Muscle of leg (tissue), 3 donors: ENCODE measurements at regions not wholly inside any gene's neighbourhood (a gene's known extent, or its start where the extent isn't known, plus 50 kb on each side); places are given as distances from the start of the nearest gene placed in this dataset.

Experiments used
- DNase-seq: peaks from one replicate; pipeline ENCODE4 v3.0.0; 2013
- H3K27ac ChIP-seq: one replicate; pipeline ENCODE4 v1.5.1; 2013; ENCODE audit warnings: mild to moderate bottlenecking, low read length, control low read depth
- H3K27me3 ChIP-seq: one replicate; pipeline ENCODE4 v1.6.1; 2013; ENCODE audit warnings: low read length; ENCODE audit not compliant: control insufficient read depth, insufficient read depth
- H3K36me3 ChIP-seq: one replicate; pipeline ENCODE4 v1.6.1; 2013; ENCODE audit warnings: low read length; ENCODE audit not compliant: control insufficient read depth, insufficient read depth
- H3K4me1 ChIP-seq: one replicate; pipeline ENCODE4 v1.6.1; 2013; ENCODE audit warnings: low read length; ENCODE audit not compliant: control insufficient read depth, insufficient read depth
- H3K4me3 ChIP-seq: one replicate; pipeline ENCODE4 v1.5.1; 2013; ENCODE audit warnings: low read length, control low read depth
- H3K9me3 ChIP-seq: replicated peaks from 2 replicates; pipeline ENCODE4 v1.6.1; 2013; ENCODE audit warnings: low read depth, low read length; ENCODE audit not compliant: control insufficient read depth
- WGBS: methylation state at CpG from one replicate; pipeline ENCODE4 v1.1.5; 2013; ENCODE audit warnings: missing lambda C conversion rate; ENCODE audit not compliant: insufficient coverage; 5-methylcytosine and 5-hydroxymethylcytosine counted together

DNA sequence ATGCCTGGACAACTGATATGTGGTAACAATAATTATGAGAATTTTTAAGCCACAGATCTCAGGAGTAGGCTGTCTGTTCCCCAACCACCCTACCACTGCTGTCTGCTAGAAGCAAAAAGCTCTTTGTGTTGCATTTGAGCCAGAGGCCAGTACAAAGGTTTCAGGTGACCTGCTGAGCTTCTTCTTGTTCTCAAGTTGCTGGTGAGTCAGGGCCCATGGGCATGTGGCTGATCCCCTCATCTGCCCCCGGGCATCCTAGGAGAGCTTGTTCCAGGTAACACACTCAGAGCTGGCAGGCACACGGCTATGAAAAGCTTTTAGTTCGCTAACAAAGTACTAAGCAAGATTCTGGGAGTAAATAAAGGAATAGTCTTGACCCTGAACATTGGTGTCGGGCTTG lies 285.3 kb downstream of the CDC5L start:
- H3K36me3 ChIP-seq = no peaks in the 10 kb centered on the region
- 57% methylated on average over 1 of the region's 4 CpGs for WGBS
- DNase-seq = no peak
- peaks cover 2% of the 10 kb centered on the region for H3K4me1 ChIP-seq
- H3K4me3 ChIP-seq = no peak overlapping the region
- H3K27ac ChIP-seq = no peak overlapping the region
- no peaks in the 10 kb centered on the region for H3K9me3 ChIP-seq
- peaks cover 6% of the 10 kb centered on the region for H3K27me3 ChIP-seq

DNA sequence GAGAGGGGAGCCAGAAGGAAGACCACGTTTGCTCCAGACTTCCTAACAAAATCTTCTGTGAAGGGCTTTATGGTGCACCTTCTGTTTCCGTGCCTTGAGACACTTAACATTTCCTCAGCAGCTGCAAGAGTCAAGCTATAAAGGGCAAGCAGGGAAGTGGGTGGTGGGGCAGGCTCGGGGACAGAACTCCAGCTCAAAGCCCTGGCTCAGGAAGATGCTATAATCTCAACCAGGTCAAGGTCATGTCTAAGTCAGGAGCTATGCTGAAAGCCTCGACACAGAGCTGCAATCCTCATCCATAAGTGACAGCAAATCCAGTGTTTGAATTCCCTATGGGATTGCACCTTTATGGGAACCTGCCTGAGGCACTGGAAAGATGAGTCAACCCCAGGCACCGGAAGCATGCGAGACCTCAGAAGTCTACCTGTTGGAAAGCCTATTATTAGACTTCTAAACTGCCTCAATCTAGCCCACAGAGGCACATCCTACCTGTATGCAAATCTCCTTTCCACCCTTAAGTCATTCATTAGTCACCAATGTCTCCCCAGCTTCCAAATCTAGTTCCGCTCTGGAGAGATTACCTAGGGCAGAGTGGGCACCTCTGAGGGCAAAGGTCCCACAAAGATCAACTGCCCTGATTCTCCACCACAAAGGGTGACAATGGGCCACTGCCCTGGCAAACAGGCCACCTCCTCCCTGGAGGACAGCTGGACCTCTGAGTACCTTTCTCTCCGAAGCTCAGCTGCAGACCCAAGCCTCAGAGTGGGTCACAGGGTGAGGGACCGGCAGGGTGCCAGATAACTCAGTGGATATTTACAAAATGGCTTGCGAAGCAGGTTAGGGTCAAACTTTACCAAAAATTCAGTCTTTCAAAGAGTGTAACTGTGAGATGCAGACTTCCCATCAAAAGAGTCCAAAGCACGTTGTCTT lies 287.0 kb downstream of the CDC5L start:
- Histone ChIP-seq H3K27ac (no peak overlapping the region), H3K27me3 (peaks cover 7% of the 10 kb centered on the region), H3K36me3 (no peaks in the 10 kb centered on the region), H3K4me3 (no peak overlapping the region), H3K9me3 (no peaks in the 10 kb centered on the region), H3K4me1 (no peaks in the 10 kb centered on the region)
- WGBS = 65% methylated on average over 7 of the region's 11 CpGs
- DNase-seq = no peak

DNA sequence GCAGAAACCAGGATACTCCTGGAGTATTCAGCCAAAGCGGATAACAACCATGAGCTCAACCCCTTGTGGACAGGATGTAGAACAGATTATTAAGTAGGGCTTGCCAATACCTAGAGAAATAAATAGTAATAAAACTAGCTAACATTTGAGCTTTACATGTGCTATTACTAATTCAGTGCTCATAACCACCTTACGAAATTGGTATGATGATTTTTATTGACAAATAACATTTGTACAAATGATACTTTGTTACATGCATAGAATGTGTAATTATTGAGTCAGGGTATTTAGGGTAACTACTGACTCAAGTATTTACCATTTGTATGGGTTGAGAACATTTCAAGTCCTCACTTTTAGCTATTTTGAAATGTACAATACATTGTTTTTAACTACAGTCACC lies 287.9 kb downstream of the CDC5L start:
- no peaks in the 10 kb centered on the region for H3K4me1 ChIP-seq

DNA sequence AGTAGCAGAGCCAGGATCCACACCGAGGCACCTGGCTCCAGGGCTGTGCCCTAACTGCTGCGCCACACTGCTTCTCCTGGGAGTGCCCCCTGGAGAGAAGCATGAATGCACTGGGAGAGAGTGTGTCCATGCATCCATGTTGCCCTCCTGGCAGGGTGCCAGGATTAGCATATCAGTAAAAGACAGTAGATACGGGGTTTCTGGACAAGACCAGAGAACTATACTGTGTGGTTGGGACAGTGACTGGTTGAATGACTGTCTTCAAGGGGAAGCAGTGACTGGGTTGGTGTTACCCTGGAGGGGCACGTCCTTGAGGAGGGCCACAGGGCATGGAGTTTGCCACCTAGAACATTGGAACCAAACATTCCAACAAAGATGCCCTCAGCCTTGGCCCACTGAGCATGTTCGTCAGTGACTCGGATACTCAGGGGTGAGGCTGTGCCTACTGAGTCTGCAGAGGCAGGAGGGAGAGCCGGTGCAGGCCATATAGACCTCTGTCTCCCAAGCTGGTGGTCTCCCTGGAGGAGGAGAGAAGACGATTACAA lies 288.8 kb downstream of the CDC5L start:
- WGBS = 95% methylated on average over 6 of the region's 8 CpGs
- Histone ChIP-seq H3K4me3 (no peak overlapping the region), H3K27ac (no peak overlapping the region), H3K4me1 (no peaks in the 10 kb centered on the region), H3K9me3 (no peaks in the 10 kb centered on the region), H3K36me3 (no peaks in the 10 kb centered on the region), H3K27me3 (peaks cover 5% of the 10 kb centered on the region)
- DNase-seq = no peak

More for the DNA sequence above, 287.9 kb downstream of the CDC5L start:
- Histone ChIP-seq H3K27ac (no peak overlapping the region), H3K9me3 (no peaks in the 10 kb centered on the region), H3K36me3 (no peaks in the 10 kb centered on the region), H3K27me3 (peaks cover 5% of the 10 kb centered on the region), H3K4me3 (no peak overlapping the region)
- DNase-seq = no peak
- WGBS = no CpG with 5 or more reads among the region's 2 CpGs

DNA sequence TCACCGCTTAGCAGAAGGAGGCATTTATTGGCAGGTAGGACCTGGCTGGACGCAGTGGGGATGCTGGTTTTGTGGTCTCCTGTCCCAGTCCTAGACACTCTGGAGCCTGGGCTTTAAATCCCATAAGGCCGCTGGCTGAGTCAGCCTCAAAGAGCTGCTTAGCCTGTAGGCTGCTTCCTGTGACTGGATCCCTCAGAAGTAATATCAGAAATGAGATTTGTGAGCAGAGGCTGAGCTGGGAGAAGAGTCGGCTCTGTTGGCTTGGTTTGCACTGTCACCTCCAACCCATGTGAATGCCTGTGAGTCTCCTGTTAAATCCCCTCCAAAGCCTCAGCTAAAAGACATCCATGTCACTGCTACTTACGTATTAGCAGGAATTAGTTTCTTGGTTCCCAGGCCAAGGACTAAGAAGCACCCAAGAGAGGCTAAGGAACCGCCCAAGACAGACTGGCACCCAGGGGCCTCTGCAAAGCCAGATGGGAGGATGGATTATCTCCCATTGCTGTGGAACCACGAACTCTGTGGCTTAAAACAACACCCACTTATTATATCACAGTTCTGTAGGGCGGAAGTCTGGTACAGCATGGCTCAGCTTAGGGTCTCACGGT lies 289.4 kb downstream of the CDC5L start:
- Histone ChIP-seq H3K36me3 (no peaks in the 10 kb centered on the region), H3K4me1 (no peaks in the 10 kb centered on the region), H3K9me3 (no peaks in the 10 kb centered on the region), H3K27ac (no peak overlapping the region), H3K4me3 (no peak overlapping the region), H3K27me3 (peaks cover 5% of the 10 kb centered on the region)
- DNase-seq = no peak
- 85% methylated on average over 6 of the region's 9 CpGs for WGBS

DNA sequence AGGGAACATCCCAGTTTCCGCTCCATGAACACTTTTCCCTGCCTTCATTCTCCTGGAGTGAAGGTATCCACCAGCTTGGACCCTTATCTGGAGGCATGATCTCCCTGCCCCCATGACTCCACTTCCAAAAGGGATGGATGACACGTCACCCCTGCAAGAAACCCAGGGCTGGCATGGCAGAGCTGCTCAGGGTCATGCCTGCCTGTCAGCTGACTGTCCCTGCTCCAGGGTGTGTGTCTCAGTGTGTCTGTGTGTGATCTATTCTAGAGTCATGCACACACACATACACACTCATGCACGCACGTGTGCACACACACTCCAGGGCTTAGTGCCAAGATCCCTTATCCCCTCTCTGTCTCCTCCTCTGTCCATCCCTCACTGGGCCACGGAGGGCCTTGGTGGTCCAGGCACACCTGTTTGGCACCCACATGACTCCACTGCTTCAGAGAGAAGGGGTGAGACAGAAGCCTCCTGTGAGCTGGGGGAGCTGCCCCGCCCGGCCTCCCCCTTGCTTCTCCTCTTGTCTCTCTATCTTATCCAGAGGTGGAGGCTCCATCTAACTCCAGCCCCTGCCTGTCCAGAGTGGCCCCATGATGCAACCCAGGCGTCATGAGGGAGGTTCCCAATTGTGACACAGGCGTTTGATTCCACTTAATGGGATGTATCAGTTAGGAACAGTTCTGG lies 290.9 kb downstream of the CDC5L start:
- H3K27me3 ChIP-seq = peaks cover 5% of the 10 kb centered on the region
- no peaks in the 10 kb centered on the region for H3K36me3 ChIP-seq
- H3K4me3 ChIP-seq = no peak overlapping the region
- H3K4me1 ChIP-seq = no peaks in the 10 kb centered on the region
- no peak overlapping the region for H3K27ac ChIP-seq
- DNase-seq = no peak
- no CpG with 5 or more reads among the region's 9 CpGs for WGBS
- H3K9me3 ChIP-seq = no peaks in the 10 kb centered on the region

DNA sequence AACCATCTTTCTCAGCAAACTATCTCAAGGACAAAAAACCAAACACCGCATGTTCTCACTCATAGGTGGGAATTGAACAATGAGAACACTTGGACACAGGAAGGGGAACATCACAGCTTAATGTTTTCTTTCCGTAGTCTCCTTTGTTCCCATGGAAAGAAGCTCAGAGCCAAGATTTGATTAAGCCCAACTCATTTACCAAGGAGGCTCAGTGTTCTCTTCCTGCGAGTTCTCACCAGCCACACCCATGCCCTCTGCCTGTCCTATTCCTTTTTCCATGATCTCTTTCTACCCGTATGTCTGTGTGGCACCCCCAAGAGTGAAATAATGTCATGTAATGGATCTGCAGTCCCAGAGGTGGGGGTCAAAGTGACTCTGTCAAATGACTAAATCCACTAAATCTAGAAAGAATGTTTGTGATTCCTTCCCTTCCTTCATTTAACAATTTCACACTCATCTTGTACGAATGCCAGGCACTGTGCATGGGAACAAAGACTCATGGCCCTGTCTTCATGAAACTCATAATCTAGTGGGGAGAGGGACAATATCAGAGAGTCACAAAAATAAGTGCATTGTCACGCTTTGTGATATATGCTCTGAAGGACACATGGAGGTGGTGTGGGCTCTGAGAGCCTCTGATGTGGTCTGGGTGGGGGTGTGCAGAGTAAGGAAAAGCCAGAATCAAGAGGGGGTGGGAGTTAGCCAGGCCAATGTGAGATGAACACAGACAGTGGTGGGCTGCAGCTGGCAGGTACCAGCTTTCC lies 292.1 kb downstream of the CDC5L start:
- H3K4me1 ChIP-seq = no peaks in the 10 kb centered on the region
- peaks cover 5% of the 10 kb centered on the region for H3K27me3 ChIP-seq
- WGBS = 80% methylated on average over 3 of the region's 6 CpGs
- no peaks in the 10 kb centered on the region for H3K36me3 ChIP-seq
- no peak for DNase-seq
- H3K9me3 ChIP-seq = no peaks in the 10 kb centered on the region
- no peak overlapping the region for H3K4me3 ChIP-seq
- H3K27ac ChIP-seq = no peak overlapping the region

DNA sequence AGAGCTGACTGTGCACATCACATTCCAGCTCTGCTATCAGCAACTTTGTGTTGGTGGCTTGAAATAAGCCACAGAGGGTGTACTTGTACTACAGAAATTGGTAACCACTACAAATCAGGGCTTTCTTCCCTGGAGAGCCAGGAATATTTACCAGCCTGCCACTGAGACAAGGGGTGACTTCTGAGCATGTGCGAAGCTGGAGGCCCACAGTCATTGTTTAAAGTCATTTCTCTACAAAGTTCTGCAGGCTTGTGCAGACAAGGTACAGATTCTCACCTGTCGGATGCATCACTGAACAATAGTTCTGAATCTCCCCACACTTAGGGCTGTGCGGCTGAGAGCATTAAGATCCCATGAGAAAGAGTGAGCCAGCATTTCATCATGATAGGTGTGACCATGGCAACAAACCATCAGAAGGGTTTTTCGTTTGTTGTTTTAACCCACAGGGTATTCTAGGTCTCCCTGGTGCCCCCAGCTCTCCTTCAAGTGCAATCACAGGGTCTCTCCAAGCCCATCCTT lies 292.8 kb downstream of the CDC5L start:
- Histone ChIP-seq H3K4me3 (no peak overlapping the region), H3K27me3 (peaks cover 5% of the 10 kb centered on the region), H3K27ac (no peak overlapping the region), H3K36me3 (no peaks in the 10 kb centered on the region), H3K9me3 (no peaks in the 10 kb centered on the region), H3K4me1 (no peaks in the 10 kb centered on the region)
- DNase-seq = no peak
- 78% methylated on average over 4 of the region's 4 CpGs for WGBS

DNA sequence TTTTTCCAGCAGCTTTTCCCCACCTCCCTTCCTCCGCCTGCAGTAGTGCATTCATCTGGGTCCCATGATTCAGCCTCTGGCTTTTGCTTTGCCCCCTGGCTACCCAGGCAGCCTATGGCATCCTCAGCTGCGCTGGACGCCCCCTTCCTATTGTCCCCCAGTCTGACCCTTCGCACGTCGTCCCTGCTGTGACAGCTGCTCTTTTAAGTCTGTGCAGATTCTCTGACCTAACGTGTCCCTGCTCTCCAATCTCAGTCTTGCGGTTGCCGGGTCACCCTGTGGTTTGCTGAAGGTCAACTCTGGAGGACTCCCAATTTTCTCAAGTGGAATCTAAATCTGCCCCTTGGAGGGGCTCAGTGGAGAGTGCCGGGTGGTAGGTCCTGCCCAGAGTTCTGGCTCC lies 294.3 kb downstream of the CDC5L start:
- Histone ChIP-seq H3K27ac (no peak overlapping the region), H3K36me3 (no peaks in the 10 kb centered on the region), H3K4me3 (no peak overlapping the region), H3K27me3 (peaks cover 5% of the 10 kb centered on the region), H3K9me3 (no peaks in the 10 kb centered on the region), H3K4me1 (no peaks in the 10 kb centered on the region)
- DNase-seq = no peak
- WGBS = 71% methylated on average over 10 of the region's 10 CpGs
